HCT116 (cell line): ENCODE measurements at regions not wholly inside any gene's neighbourhood (a gene's known extent, or its start where the extent isn't known, plus 50 kb on each side); places are given as distances from the start of the nearest gene placed in this dataset.

ENCODE experiments used
- ATAC-seq: fragments of 200-7000 bp; cut with Tn5 transposase; 2 replicates; pipeline ENCODE4 v1.9.1; 2020; ENCODE audit warnings: mild to moderate bottlenecking, moderate library complexity
- BruUV-seq: library from RNA; stranded (reverse); fragments of 400-500 nt; replicated peaks from 2 replicates; lab custom pipeline; 2021; lab: Mats Ljungman, UMichigan
- CTCF ChIA-PET: fragments of 300-600 bp; sonication (Branson Sonifier 250); formaldehyde crosslinking; loops from one replicate; lab custom pipeline; 2021; ENCODE audit warnings: antibody characterized with exemption; lab: Charles Lee
- POLR2A ChIA-PET: fragments of 300-600, 350-600 bp; sonication (Branson Sonifier 250); formaldehyde crosslinking; loops from one replicate; lab custom pipeline; 2021; ENCODE audit warnings: antibody characterized with exemption; lab: Charles Lee
- RAD21 ChIA-PET, 2 experiments: fragments of 300-600 bp; sonication (Branson Sonifier 250); formaldehyde crosslinking; loops; one replicate each; lab custom pipeline; 2023; ENCODE audit warnings: low total read pairs in 2 of 2; ENCODE audit not compliant: uncharacterized antibody in 2 of 2, unreplicated experiment in 2 of 2, low non-redundant PET in 1 of 2; lab: Charles Lee
- DNase-seq: peaks from one replicate; pipeline ENCODE4 v3.0.0-alpha.2; 2010; ENCODE audit warnings: low read depth, low spot score
- H2AFZ ChIP-seq: fragments of 200-600 bp; shearing (Covaris generic), sonication (generic); 2 replicates; pipeline ENCODE4 v1.6.1; 2017; ENCODE audit warnings: low read depth, mixed run types, mixed read lengths, antibody characterized with exemption, low read length; ENCODE audit not compliant: poor library complexity, severe bottlenecking
- H3K27ac ChIP-seq: 2 replicates; pipeline ENCODE4 v1.5.1; 2012; ENCODE audit warnings: low read depth, low read length
- H3K27me3 ChIP-seq: fragments of 200-600 bp; sonication (generic); 2 replicates; pipeline ENCODE4 v1.6.1; 2016; ENCODE audit warnings: mixed run types, low read length, mixed read lengths; ENCODE audit not compliant: insufficient read depth
- H3K36me3 ChIP-seq, 2 experiments: fragments of 200-500 bp in 1 of 2; fragments of 200-600 bp in 1 of 2; sonication (Bioruptor generic) in 1 of 2; sonication (generic) in 1 of 2; 2 replicates each; pipeline versions ENCODE4 v1.5.1 to v1.6.1; 2014 to 2016; ENCODE audit warnings: low read length in 2 of 2, inconsistent platforms in 1 of 2, mixed read lengths in 1 of 2, mixed run types in 1 of 2; ENCODE audit not compliant: insufficient read depth in 2 of 2, control insufficient read depth in 1 of 2
- H3K4me1 ChIP-seq, 2 experiments: fragments of 200-600 bp in 1 of 2; sonication (generic) in 1 of 2; 2 replicates each; pipeline versions ENCODE4 v1.5.1 to v1.6.1; 2012 to 2017; ENCODE audit warnings: low read length in 2 of 2, inconsistent platforms in 1 of 2, mild to moderate bottlenecking in 1 of 2, mixed read lengths in 1 of 2, mixed run types in 1 of 2, moderate library complexity in 1 of 2; ENCODE audit not compliant: insufficient read depth in 2 of 2, control insufficient read depth in 1 of 2
- H3K4me2 ChIP-seq: fragments of 200-600 bp; sonication (generic); 2 replicates; pipeline ENCODE4 v1.6.1; 2017; ENCODE audit warnings: mixed run types, low read length, mixed read lengths
- H3K4me3 ChIP-seq, 2 experiments: fragments of 200-600 bp in 1 of 2; sonication (generic) in 1 of 2; replicated peaks in 1 of 2; 2 replicates each; pipeline ENCODE4 v1.5.1; 2011 to 2016; ENCODE audit warnings: low read length in 2 of 2, control low read depth in 1 of 2, low read depth in 1 of 2, mild to moderate bottlenecking in 1 of 2, mixed read lengths in 1 of 2, mixed run types in 1 of 2
- H3K79me2 ChIP-seq: fragments of 200-600 bp; sonication (generic); 2 replicates; pipeline ENCODE4 v1.6.1; 2017; ENCODE audit warnings: mild to moderate bottlenecking, mixed run types, low read length, moderate library complexity, mixed read lengths; ENCODE audit not compliant: insufficient read depth
- H3K9ac ChIP-seq: fragments of 200-600 bp; sonication (generic); 2 replicates; pipeline ENCODE4 v1.6.1; 2016; ENCODE audit warnings: low read length, mixed read lengths
- H3K9me2 ChIP-seq: fragments of 200-600 bp; sonication (generic), shearing (Covaris generic); 2 replicates; pipeline ENCODE4 v1.6.1; 2017; ENCODE audit warnings: mixed run types, mild to moderate bottlenecking, moderate library complexity; ENCODE audit not compliant: insufficient read depth
- H3K9me3 ChIP-seq, 2 experiments: fragments of 200-500 bp in 1 of 2; fragments of 200-600 bp in 1 of 2; sonication (Bioruptor generic) in 1 of 2; sonication (generic) in 1 of 2; 2 replicates each; pipeline ENCODE4 v1.6.1; 2014 to 2017; ENCODE audit warnings: low read length in 2 of 2, mixed read lengths in 2 of 2, inconsistent platforms in 1 of 2, low read depth in 1 of 2, mild to moderate bottlenecking in 1 of 2, mixed run types in 1 of 2, moderate library complexity in 1 of 2; ENCODE audit not compliant: control insufficient read depth in 1 of 2, insufficient read depth in 1 of 2
- H4K20me1 ChIP-seq: fragments of 200-600 bp; sonication (generic), shearing (Covaris generic); 2 replicates; pipeline ENCODE4 v1.6.1; 2017; ENCODE audit warnings: mixed run types, mild to moderate bottlenecking, moderate library complexity; ENCODE audit not compliant: insufficient read depth
- CBX3 ChIP-seq: IDR thresholded peaks from 2 replicates; pipeline ENCODE4 v1.6.1; 2012; ENCODE audit warnings: low read depth
- CEBPB ChIP-seq: IDR thresholded peaks from 2 replicates; pipeline ENCODE4 v1.6.1; 2012; ENCODE audit warnings: low read depth
- EGR1 ChIP-seq: IDR thresholded peaks from 2 replicates; pipeline ENCODE4 v1.6.1; 2012; ENCODE audit warnings: low read depth
- ELF1 ChIP-seq: IDR thresholded peaks from 2 replicates; pipeline ENCODE4 v1.6.1; 2012; ENCODE audit warnings: low read depth, borderline replicate concordance
- EZH2 ChIP-seq: fragments of 200-600 bp; sonication (generic); IDR thresholded peaks from 2 replicates; pipeline ENCODE4 v1.6.1; 2017; ENCODE audit warnings: antibody characterized with exemption, mixed run types
- EZH2phosphoT487 ChIP-seq: fragments of 200-600 bp; IDR thresholded peaks from 2 replicates; pipeline ENCODE4 v1.6.1; 2018; ENCODE audit warnings: antibody characterized with exemption, borderline replicate concordance
- FOSL1 ChIP-seq: IDR thresholded peaks from 2 replicates; pipeline ENCODE4 v1.6.1; 2012; ENCODE audit warnings: low read depth
- POLR2A ChIP-seq: IDR thresholded peaks from 2 replicates; pipeline ENCODE4 v1.7.0; 2011; ENCODE audit warnings: borderline replicate concordance; ENCODE audit not compliant: insufficient read depth, insufficient read length; ENCODE audit errors: extremely low read depth
- POLR2AphosphoS5 ChIP-seq: IDR thresholded peaks from 2 replicates; pipeline ENCODE4 v1.6.1; 2011; ENCODE audit warnings: mild to moderate bottlenecking, low read depth, low read length, moderate library complexity
- RAD21 ChIP-seq: IDR thresholded peaks from 2 replicates; pipeline ENCODE4 v1.6.1; 2012; ENCODE audit warnings: low read depth, mild to moderate bottlenecking
- SP1 ChIP-seq: IDR thresholded peaks from 2 replicates; pipeline ENCODE4 v1.6.1; 2012; ENCODE audit warnings: low read depth
- TCF7L2 ChIP-seq: IDR thresholded peaks from 2 replicates; pipeline ENCODE4 v1.7.0; 2011; ENCODE audit warnings: borderline replicate concordance, inconsistent platforms; ENCODE audit not compliant: insufficient read depth, insufficient read length; ENCODE audit errors: extremely low read depth
- YY1 ChIP-seq: IDR thresholded peaks from 2 replicates; pipeline ENCODE4 v1.6.1; 2011; ENCODE audit warnings: low read length, low read depth, moderate library complexity, mild to moderate bottlenecking; ENCODE audit not compliant: insufficient replicate concordance; ENCODE audit errors: extremely low read depth
- ZFX ChIP-seq: fragments of 450-650 bp; IDR thresholded peaks from 2 replicates; pipeline ENCODE4 v1.6.1; 2017
- intact Hi-C: fragments of 100-400 bp; cut with micrococcal nuclease; formaldehyde crosslinking; loops from 2 replicates; pipeline ENCODE4 v1.10.0; 2022
- TF ChIP-seq, protein P1 (sequence below): IDR thresholded peaks from 2 replicates; pipeline ENCODE4 v1.6.1; 2011; ENCODE audit warnings: mild to moderate bottlenecking, low read length, moderate library complexity; ENCODE audit not compliant: insufficient replicate concordance; ENCODE audit errors: extremely low read depth
- TF ChIP-seq, protein P2 (sequence below): IDR thresholded peaks from 2 replicates; pipeline ENCODE4 v1.6.1; 2012
- TF ChIP-seq, protein P3 (sequence below), 3 experiments: fragments of 200-600 bp in 1 of 3; sonication (generic) in 1 of 3; IDR thresholded peaks in 2 of 3; conservative IDR thresholded peaks in 1 of 3; 2 replicates each; pipeline ENCODE4 v1.5.1; 2012 to 2017; ENCODE audit warnings: low read depth in 2 of 3, low read length in 2 of 3, antibody characterized with exemption in 1 of 3, borderline replicate concordance in 1 of 3, control low read depth in 1 of 3, mild to moderate bottlenecking in 1 of 3, mixed read lengths in 1 of 3, mixed run types in 1 of 3, moderate library complexity in 1 of 3; ENCODE audit not compliant: insufficient read depth in 1 of 3
- TF ChIP-seq, protein P4 (sequence below): IDR thresholded peaks from 2 replicates; pipeline ENCODE4 v1.6.1; 2012

DNA sequence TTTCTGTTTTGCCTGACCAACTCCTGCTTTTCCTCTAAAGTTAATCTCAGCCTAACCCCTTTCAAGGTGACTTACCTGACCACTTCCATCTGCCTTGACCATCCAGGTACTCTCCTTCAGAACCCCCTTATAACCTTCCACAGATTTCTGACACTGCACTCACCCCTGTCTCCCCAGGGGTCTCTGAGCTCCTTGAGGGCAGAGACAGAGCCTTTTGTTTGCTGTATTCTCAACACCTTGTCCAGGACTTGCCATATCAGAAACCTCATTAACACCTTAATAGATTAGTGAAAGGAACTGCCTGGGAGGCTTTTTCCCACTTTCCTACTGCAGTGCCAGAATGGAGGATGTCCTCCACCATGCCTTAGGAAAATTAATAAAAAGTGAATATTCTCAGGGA is 119.7 kb upstream of the SERPINE2 start (continued):
- TF ChIP-seq, protein P1, sequence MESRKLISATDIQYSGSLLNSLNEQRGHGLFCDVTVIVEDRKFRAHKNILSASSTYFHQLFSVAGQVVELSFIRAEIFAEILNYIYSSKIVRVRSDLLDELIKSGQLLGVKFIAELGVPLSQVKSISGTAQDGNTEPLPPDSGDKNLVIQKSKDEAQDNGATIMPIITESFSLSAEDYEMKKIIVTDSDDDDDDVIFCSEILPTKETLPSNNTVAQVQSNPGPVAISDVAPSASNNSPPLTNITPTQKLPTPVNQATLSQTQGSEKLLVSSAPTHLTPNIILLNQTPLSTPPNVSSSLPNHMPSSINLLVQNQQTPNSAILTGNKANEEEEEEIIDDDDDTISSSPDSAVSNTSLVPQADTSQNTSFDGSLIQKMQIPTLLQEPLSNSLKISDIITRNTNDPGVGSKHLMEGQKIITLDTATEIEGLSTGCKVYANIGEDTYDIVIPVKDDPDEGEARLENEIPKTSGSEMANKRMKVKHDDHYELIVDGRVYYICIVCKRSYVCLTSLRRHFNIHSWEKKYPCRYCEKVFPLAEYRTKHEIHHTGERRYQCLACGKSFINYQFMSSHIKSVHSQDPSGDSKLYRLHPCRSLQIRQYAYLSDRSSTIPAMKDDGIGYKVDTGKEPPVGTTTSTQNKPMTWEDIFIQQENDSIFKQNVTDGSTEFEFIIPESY, result no peak
- no peak for TF ChIP-seq EGR1
- no peak for TF ChIP-seq TCF7L2
- TF ChIP-seq ZFX, result no peak

DNA sequence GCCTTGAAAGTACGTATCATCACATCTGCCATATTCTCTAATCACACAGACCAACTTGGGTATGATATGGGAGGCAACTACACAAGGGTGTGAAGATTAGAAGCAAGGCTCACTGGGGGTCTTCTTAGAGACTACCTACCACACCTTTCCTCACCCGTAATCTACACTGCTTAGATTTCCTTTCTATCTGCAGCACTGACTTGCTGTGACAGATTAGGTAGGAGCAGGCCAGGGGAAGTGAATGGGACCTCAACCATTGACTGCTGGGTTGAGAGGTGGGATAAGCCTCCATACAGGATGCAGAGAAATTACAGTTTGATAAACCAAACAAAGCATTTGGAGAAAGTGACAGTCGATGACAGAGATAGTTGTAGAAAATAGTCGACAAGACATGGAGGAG is 119.0 kb upstream of the SERPINE2 start:
- POLR2A ChIA-PET, result no interaction called here
- Histone ChIP-seq H3K4me1 (no peaks in the 10 kb centered on the region), H4K20me1 (no peaks in the 10 kb centered on the region), H3K9ac (no peak overlapping the region), H2AFZ (no peak overlapping the region), H3K4me2 (no peak overlapping the region), H3K9me3 (no peaks in the 10 kb centered on the region), H3K4me3 (no peak overlapping the region), H3K79me2 (no peaks in the 10 kb centered on the region), H3K9me2 (no peaks in the 10 kb centered on the region), H3K36me3 (no peaks in the 10 kb centered on the region), H3K27ac (no peak overlapping the region), H3K27me3 (no peaks in the 10 kb centered on the region)
- no peak for DNase-seq
- TF ChIP-seq EGR1, result no peak
- TF ChIP-seq POLR2A, result no peak
- TF ChIP-seq EZH2, result no peak
- no peak for TF ChIP-seq ELF1
- TF ChIP-seq CBX3, result no peak
- no peak for TF ChIP-seq CEBPB
- TF ChIP-seq YY1, result no peak
- TF ChIP-seq, protein P2, sequence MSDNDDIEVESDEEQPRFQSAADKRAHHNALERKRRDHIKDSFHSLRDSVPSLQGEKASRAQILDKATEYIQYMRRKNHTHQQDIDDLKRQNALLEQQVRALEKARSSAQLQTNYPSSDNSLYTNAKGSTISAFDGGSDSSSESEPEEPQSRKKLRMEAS, result no peak
- TF ChIP-seq, protein P3, sequence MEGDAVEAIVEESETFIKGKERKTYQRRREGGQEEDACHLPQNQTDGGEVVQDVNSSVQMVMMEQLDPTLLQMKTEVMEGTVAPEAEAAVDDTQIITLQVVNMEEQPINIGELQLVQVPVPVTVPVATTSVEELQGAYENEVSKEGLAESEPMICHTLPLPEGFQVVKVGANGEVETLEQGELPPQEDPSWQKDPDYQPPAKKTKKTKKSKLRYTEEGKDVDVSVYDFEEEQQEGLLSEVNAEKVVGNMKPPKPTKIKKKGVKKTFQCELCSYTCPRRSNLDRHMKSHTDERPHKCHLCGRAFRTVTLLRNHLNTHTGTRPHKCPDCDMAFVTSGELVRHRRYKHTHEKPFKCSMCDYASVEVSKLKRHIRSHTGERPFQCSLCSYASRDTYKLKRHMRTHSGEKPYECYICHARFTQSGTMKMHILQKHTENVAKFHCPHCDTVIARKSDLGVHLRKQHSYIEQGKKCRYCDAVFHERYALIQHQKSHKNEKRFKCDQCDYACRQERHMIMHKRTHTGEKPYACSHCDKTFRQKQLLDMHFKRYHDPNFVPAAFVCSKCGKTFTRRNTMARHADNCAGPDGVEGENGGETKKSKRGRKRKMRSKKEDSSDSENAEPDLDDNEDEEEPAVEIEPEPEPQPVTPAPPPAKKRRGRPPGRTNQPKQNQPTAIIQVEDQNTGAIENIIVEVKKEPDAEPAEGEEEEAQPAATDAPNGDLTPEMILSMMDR (IDR thresholded peaks at IDR 0.05 in 2 of 3, conservative IDR thresholded peaks at IDR 0.05 in 1 of 3; ENCODE audit: borderline replicate concordance in 1 of 3, insufficient read depth in 1 of 3, low read depth in 2 of 3, low read length in 2 of 3), result no peak
- TF ChIP-seq, protein P4, sequence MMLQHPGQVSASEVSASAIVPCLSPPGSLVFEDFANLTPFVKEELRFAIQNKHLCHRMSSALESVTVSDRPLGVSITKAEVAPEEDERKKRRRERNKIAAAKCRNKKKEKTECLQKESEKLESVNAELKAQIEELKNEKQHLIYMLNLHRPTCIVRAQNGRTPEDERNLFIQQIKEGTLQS, result no peak
- TF ChIP-seq TCF7L2, result no peak
- no peak for TF ChIP-seq SP1
- TF ChIP-seq POLR2AphosphoS5, result no peak
- TF ChIP-seq EZH2phosphoT487, result no peak
- TF ChIP-seq, protein P1, result no peak
- TF ChIP-seq RAD21, result no peak
- TF ChIP-seq FOSL1, result no peak
- no peak for ATAC-seq
- CTCF ChIA-PET, result no interaction called here
- intact Hi-C loops, result no loop called here
- RAD21 ChIA-PET, result no interaction called here
- BruUV-seq, result no TSS peak
